Hepatic stellate cell (primary cell): ENCODE measurements at regions not wholly inside any gene's neighbourhood (a gene's known extent, or its start where the extent isn't known, plus 50 kb on each side); places are given as distances from the start of the nearest gene placed in this dataset.

Experiments used
- DNase-seq: peaks from one replicate; pipeline ENCODE4 v3.0.0; 2011; ENCODE audit warnings: low spot score

- no peak for DNase-seq
Measured at GRCh38 chr6:79775222-79775621, 144.1 kb downstream of the SH3BGRL2 start.

GRCh38 chr6:79764747-79765146 is 133.6 kb downstream of the SH3BGRL2 start:
- DNase-seq: no peak

DNA sequence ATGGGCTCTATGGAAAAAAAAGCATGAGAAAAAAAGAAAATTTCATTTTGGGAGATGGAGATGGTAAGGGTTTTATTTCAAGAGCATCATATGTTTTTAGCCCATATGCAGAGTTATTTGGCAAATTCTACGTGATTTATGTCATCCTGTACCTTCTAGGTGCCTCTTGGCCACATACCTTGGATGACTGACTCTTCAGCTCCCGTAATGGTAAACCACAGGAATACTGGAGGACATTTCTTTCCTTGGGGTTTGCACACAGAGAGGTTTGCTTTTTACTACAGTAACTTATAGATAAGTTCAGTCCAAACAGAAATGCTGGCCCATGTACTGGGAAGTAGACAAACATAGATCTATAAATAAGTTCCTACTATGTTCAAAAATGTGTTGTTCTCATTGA is 132.2 kb downstream of the SH3BGRL2 start:
- no peak for DNase-seq

- no peak for DNase-seq
Measured at GRCh38 chr6:79762370-79762769, 131.2 kb downstream of the SH3BGRL2 start.

DNA sequence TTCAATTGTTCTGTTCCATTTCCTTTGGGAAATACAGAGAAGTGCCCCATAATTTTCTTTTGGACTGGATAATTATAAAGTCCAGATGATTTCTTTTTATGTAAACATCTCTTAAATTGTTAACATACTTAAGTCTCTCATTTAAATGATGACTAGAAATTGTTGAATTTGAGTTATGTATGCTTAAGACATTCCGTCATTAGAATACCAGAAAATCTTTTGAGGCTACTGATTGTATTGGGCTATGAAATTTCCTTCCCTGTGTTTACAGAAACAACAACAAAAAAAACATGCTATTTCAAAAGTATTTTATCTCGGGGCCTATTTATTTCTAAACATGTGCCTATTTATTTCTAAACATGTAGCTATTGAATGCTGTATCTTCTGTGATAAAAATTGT is 125.4 kb downstream of the SH3BGRL2 start:
- no peak for DNase-seq

DNA sequence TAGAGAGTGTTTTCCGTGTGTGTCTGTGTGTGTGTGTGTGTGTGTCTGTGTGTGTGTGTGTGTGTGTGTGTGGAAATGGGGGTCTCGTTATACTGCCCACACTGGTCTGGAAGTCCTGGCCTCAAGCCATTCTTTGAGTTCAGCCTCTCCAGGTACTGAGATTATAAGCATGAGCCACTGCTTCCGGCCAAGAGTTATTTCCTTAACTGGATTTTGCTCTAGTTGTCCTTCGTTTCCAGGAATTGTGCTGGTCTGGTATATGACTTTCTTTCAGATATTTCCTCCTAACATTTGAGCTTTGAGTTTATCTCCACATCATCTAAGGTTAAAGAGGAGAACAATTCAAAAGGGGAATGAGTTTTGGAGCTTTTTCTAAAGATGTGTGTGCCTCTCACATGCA is 124.8 kb downstream of the SH3BGRL2 start:
- no peak for DNase-seq
